CD8-positive, alpha-beta memory T cell (primary cell): ENCODE measurements at regions not wholly inside any gene's neighbourhood (a gene's known extent, or its start where the extent isn't known, plus 50 kb on each side); places are given as distances from the start of the nearest gene placed in this dataset.

Experiments used
- CTCF ChIA-PET: fragments of 350-600 bp; sonication (Branson Sonifier 250); formaldehyde crosslinking; loops from one replicate; lab custom pipeline; 2021; ENCODE audit warnings: antibody characterized with exemption; lab: Charles Lee
- POLR2A ChIA-PET: fragments of 350-600 bp; sonication (Branson Sonifier 250); formaldehyde crosslinking; loops from one replicate; lab custom pipeline; 2021; ENCODE audit warnings: antibody characterized with exemption; lab: Charles Lee
- DNase-seq, 5 donors: peaks; one replicate each; pipeline versions ENCODE4 v3.0.0 to v3.0.0-alpha.2; 2020 to 2022; ENCODE audit warnings: mixed read lengths in 1 of 5
- H3K27ac ChIP-seq: one replicate; pipeline ENCODE4 v1.7.0; 2013; ENCODE audit warnings: low read depth, mild to moderate bottlenecking, low read length, moderate library complexity
- H3K27me3 ChIP-seq: 2 replicates; pipeline ENCODE4 v1.7.0; 2013; ENCODE audit warnings: low read length, mild to moderate bottlenecking; ENCODE audit not compliant: insufficient read depth, poor library complexity, severe bottlenecking
- H3K36me3 ChIP-seq: 2 replicates; pipeline ENCODE4 v1.7.0; 2013; ENCODE audit warnings: mild to moderate bottlenecking, low read length, moderate library complexity; ENCODE audit not compliant: insufficient read depth
- H3K4me1 ChIP-seq: 2 replicates; pipeline ENCODE4 v1.7.0; 2013; ENCODE audit warnings: mild to moderate bottlenecking, low read length, moderate library complexity; ENCODE audit not compliant: insufficient read depth
- H3K4me3 ChIP-seq: 2 replicates; pipeline ENCODE4 v1.7.0; 2013; ENCODE audit warnings: mild to moderate bottlenecking, low read length
- H3K9me3 ChIP-seq: 2 replicates; pipeline ENCODE4 v1.7.0; 2013; ENCODE audit warnings: mild to moderate bottlenecking, low read length
- H3K27ac Mint-ChIP-seq, 8 donors: one replicate each; pipeline ENCODE4 v1.8.0; 2020 to 2021; ENCODE audit warnings: mixed read lengths in 8 of 8, mild to moderate bottlenecking in 6 of 8, inconsistent platforms in 3 of 8, moderate library complexity in 3 of 8
- H3K27me3 Mint-ChIP-seq, 2 donors: one replicate each; pipeline ENCODE4 v1.8.0; 2020 to 2021; ENCODE audit warnings: mixed read lengths in 2 of 2, mild to moderate bottlenecking in 1 of 2, moderate library complexity in 1 of 2
- H3K36me3 Mint-ChIP-seq, 3 donors: one replicate each; pipeline ENCODE4 v1.8.0; 2020 to 2021; ENCODE audit warnings: mixed read lengths in 3 of 3, inconsistent platforms in 1 of 3, mild to moderate bottlenecking in 1 of 3
- H3K4me1 Mint-ChIP-seq, 3 donors: one replicate each; pipeline ENCODE4 v1.8.0; 2020 to 2021; ENCODE audit warnings: mixed read lengths in 3 of 3, inconsistent platforms in 1 of 3, mild to moderate bottlenecking in 1 of 3
- H3K4me3 Mint-ChIP-seq, 7 donors: one replicate each; pipeline ENCODE4 v1.8.0; 2020 to 2021; ENCODE audit warnings: mixed read lengths in 7 of 7, mild to moderate bottlenecking in 6 of 7, moderate library complexity in 4 of 7, inconsistent platforms in 2 of 7
- H3K9me3 Mint-ChIP-seq, 5 donors: one replicate each; pipeline ENCODE4 v1.8.0; 2020 to 2022; ENCODE audit warnings: mixed read lengths in 5 of 5, mild to moderate bottlenecking in 3 of 5, moderate library complexity in 2 of 5, inconsistent platforms in 1 of 5

GRCh38 chr3:159005137-159005536 lies 203.3 kb downstream of the MFSD1 start:
- Histone ChIP-seq H3K4me1 (no peaks in the 10 kb centered on the region), H3K9me3 (no peaks in the 10 kb centered on the region), H3K27ac (no peak overlapping the region), H3K36me3 (no peaks in the 10 kb centered on the region), H3K27me3 (no peaks in the 10 kb centered on the region), H3K4me3 (no peak overlapping the region)
- ChIA-PET POLR2A (no interaction called here), CTCF (no interaction called here)
- DNase-seq: no peak
- no peak overlapping the region for H3K4me3 Mint-ChIP-seq
- peaks cover 0 to 4% of the 10 kb centered on the region in 2 donors for H3K27me3 Mint-ChIP-seq
- H3K4me1 Mint-ChIP-seq: no peaks in the 10 kb centered on the region
- H3K9me3 Mint-ChIP-seq: peaks cover 0 to 6% (median 0%) of the 10 kb centered on the region in 5 donors
- no peak overlapping the region for H3K27ac Mint-ChIP-seq
- no peaks in the 10 kb centered on the region for H3K36me3 Mint-ChIP-seq

- peaks cover 0 to 10% (median 0%) of the 10 kb centered on the region in 5 donors for H3K9me3 Mint-ChIP-seq
- H3K36me3 Mint-ChIP-seq: no peaks in the 10 kb centered on the region
- Histone ChIP-seq H3K9me3 (no peaks in the 10 kb centered on the region), H3K36me3 (no peaks in the 10 kb centered on the region), H3K4me3 (no peak overlapping the region), H3K4me1 (no peaks in the 10 kb centered on the region), H3K27me3 (no peaks in the 10 kb centered on the region), H3K27ac (no peak overlapping the region)
- no peak overlapping the region for H3K4me3 Mint-ChIP-seq
- POLR2A ChIA-PET: no interaction called here
- H3K27me3 Mint-ChIP-seq: peaks cover 0 to 4% of the 10 kb centered on the region in 2 donors
- DNase-seq: no peak
- H3K4me1 Mint-ChIP-seq: no peaks in the 10 kb centered on the region
- H3K27ac Mint-ChIP-seq: no peak overlapping the region
- CTCF ChIA-PET: no interaction called here
Observed at GRCh38 chr3:159007331-159007730, 205.5 kb downstream of the MFSD1 start.

GRCh38 chr3:159008401-159008800 lies 206.5 kb downstream of the MFSD1 start:
- Histone ChIP-seq H3K9me3 (no peaks in the 10 kb centered on the region), H3K27me3 (no peaks in the 10 kb centered on the region), H3K4me3 (no peak overlapping the region), H3K4me1 (no peaks in the 10 kb centered on the region), H3K27ac (no peak overlapping the region), H3K36me3 (no peaks in the 10 kb centered on the region)
- Mint-ChIP-seq H3K27me3 (peaks cover 0 to 4% of the 10 kb centered on the region in 2 donors), H3K27ac (no peak overlapping the region), H3K9me3 (peaks cover 0 to 10% (median 0%) of the 10 kb centered on the region in 5 donors), H3K36me3 (no peaks in the 10 kb centered on the region), H3K4me3 (no peak overlapping the region), H3K4me1 (no peaks in the 10 kb centered on the region)
- no peak for DNase-seq
- CTCF ChIA-PET: no interaction called here
- POLR2A ChIA-PET: no interaction called here

- Mint-ChIP-seq H3K9me3 (peaks cover 0 to 11% (median 4%) of the 10 kb centered on the region in 5 donors), H3K36me3 (no peaks in the 10 kb centered on the region), H3K27ac (no peak overlapping the region), H3K27me3 (peaks cover 0 to 2% of the 10 kb centered on the region in 2 donors), H3K4me3 (no peak overlapping the region), H3K4me1 (no peaks in the 10 kb centered on the region)
- POLR2A ChIA-PET: no interaction called here
- CTCF ChIA-PET: no interaction called here
- Histone ChIP-seq H3K4me3 (no peak overlapping the region), H3K36me3 (no peaks in the 10 kb centered on the region), H3K4me1 (no peaks in the 10 kb centered on the region), H3K27me3 (no peaks in the 10 kb centered on the region), H3K27ac (no peak overlapping the region), H3K9me3 (no peaks in the 10 kb centered on the region)
- DNase-seq: no peak
Observed at GRCh38 chr3:159018341-159018740, 216.5 kb downstream of the MFSD1 start.

- Mint-ChIP-seq H3K27me3 (peaks cover 0 to 2% of the 10 kb centered on the region in 2 donors), H3K36me3 (no peaks in the 10 kb centered on the region), H3K27ac (no peak overlapping the region), H3K4me3 (no peak overlapping the region), H3K4me1 (no peaks in the 10 kb centered on the region), H3K9me3 (peaks cover 2 to 7% (median 3%) of the 10 kb centered on the region in 5 donors)
- Histone ChIP-seq H3K27ac (no peak overlapping the region), H3K9me3 (no peaks in the 10 kb centered on the region), H3K27me3 (no peaks in the 10 kb centered on the region), H3K36me3 (no peaks in the 10 kb centered on the region), H3K4me1 (no peaks in the 10 kb centered on the region), H3K4me3 (no peak overlapping the region)
- ChIA-PET CTCF (no interaction called here), POLR2A (no interaction called here)
- DNase-seq: no peak
Observed at GRCh38 chr3:159025733-159026132, 223.9 kb downstream of the MFSD1 start.

GRCh38 chr3:159026510-159026909 lies 224.7 kb downstream of the MFSD1 start:
- CTCF ChIA-PET: no interaction called here
- H3K36me3 Mint-ChIP-seq: no peaks in the 10 kb centered on the region
- POLR2A ChIA-PET: no interaction called here
- no peaks in the 10 kb centered on the region for H3K9me3 ChIP-seq
- no peak overlapping the region for H3K27ac Mint-ChIP-seq
- no peak overlapping the region for H3K27ac ChIP-seq
- no peaks in the 10 kb centered on the region for H3K36me3 ChIP-seq
- H3K27me3 Mint-ChIP-seq: peaks cover 0 to 2% of the 10 kb centered on the region in 2 donors
- H3K4me1 ChIP-seq: no peaks in the 10 kb centered on the region
- H3K4me3 ChIP-seq: no peak overlapping the region
- H3K4me1 Mint-ChIP-seq: no peaks in the 10 kb centered on the region
- DNase-seq: no peak
- no peak overlapping the region for H3K4me3 Mint-ChIP-seq
- no peaks in the 10 kb centered on the region for H3K27me3 ChIP-seq
- peaks cover 2 to 7% (median 3%) of the 10 kb centered on the region in 5 donors for H3K9me3 Mint-ChIP-seq

GRCh38 chr3:159028706-159029105 lies 226.9 kb downstream of the MFSD1 start:
- ChIA-PET POLR2A (no interaction called here), CTCF (no interaction called here)
- H3K27ac ChIP-seq: no peak overlapping the region
- H3K27me3 ChIP-seq: no peaks in the 10 kb centered on the region
- no peak for DNase-seq
- no peak overlapping the region for H3K4me3 Mint-ChIP-seq
- no peaks in the 10 kb centered on the region for H3K36me3 ChIP-seq
- no peaks in the 10 kb centered on the region for H3K4me1 ChIP-seq
- no peaks in the 10 kb centered on the region for H3K27me3 Mint-ChIP-seq
- H3K4me1 Mint-ChIP-seq: no peaks in the 10 kb centered on the region
- no peaks in the 10 kb centered on the region for H3K36me3 Mint-ChIP-seq
- H3K4me3 ChIP-seq: no peak overlapping the region
- no peak overlapping the region for H3K27ac Mint-ChIP-seq
- no peaks in the 10 kb centered on the region for H3K9me3 ChIP-seq
- peaks cover 0 to 3% (median 2%) of the 10 kb centered on the region in 5 donors for H3K9me3 Mint-ChIP-seq

- Mint-ChIP-seq H3K9me3 (peaks cover 0 to 8% (median 2%) of the 10 kb centered on the region in 5 donors), H3K27me3 (no peaks in the 10 kb centered on the region), H3K27ac (no peak overlapping the region), H3K4me1 (no peaks in the 10 kb centered on the region), H3K4me3 (no peak overlapping the region), H3K36me3 (peaks cover 0 to 4% (median 0%) of the 10 kb centered on the region in 3 donors)
- ChIA-PET POLR2A (no interaction called here), CTCF (no interaction called here)
- H3K27me3 ChIP-seq: no peaks in the 10 kb centered on the region
- no peaks in the 10 kb centered on the region for H3K4me1 ChIP-seq
- no peak overlapping the region for H3K4me3 ChIP-seq
- no peaks in the 10 kb centered on the region for H3K9me3 ChIP-seq
- no peak for DNase-seq
- no peaks in the 10 kb centered on the region for H3K36me3 ChIP-seq
- no peak overlapping the region for H3K27ac ChIP-seq
Observed at GRCh38 chr3:159029306-159030026, 227.6 kb downstream of the MFSD1 start.
